Right hindlimb (tissue), 1 donor: ENCODE measurements at regions not wholly inside any gene's neighbourhood (a gene's known extent, or its start where the extent isn't known, plus 50 kb on each side); places are given as distances from the start of the nearest gene placed in this dataset.

ENCODE experiments used
- DNase-seq: peaks from one replicate; pipeline ENCODE4 v3.0.0-alpha.2; 2018

DNA sequence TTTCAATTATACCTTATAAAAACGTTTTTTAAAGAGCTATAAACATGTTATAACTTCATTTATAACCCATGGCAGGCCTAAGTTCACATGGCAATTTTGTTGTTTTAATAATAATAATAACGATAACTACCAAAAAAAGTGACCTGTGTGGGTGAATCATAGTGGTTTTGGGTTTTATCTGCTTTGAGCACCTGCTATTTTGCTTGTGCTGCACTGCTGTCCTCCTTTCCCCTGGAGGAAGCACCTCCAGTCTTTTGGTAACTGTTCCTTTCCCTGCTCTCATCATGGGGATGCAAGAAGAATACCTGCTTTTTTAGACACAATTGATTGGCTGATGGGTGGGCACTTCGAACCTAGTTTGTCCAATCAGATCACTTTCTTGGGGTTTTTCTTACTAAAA, 388.0 kb upstream of the TBL1XR1 start:
- DNase-seq: no peak

DNA sequence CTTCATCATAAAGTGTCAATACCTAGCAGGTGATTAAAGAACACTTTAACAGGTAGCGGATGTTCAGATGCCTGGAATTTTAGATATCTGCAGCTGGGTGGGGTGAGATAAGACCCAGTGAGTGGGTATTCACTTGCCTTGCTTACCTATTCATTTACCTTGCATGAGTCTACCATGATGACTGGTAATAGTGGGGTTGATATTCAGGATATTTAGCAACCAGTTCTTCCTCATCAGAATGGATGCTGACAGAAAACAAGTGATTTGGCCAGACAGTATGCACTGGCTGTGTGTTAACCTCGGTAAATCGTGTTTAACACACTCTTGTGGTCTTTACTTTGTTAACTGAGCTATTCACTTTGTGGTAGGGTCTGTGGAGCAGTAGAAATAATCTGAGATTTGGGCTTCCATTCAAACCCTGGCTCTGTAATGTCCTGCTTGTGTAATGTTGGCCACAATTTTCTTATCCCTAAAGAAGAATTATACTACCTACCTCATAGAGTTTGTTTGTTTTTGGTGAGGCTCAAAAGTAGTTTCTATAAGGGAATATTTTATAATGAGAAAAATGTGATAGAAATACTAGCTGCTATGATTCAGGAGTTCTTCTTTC, 391.9 kb upstream of the TBL1XR1 start:
- DNase-seq: no peak

DNA sequence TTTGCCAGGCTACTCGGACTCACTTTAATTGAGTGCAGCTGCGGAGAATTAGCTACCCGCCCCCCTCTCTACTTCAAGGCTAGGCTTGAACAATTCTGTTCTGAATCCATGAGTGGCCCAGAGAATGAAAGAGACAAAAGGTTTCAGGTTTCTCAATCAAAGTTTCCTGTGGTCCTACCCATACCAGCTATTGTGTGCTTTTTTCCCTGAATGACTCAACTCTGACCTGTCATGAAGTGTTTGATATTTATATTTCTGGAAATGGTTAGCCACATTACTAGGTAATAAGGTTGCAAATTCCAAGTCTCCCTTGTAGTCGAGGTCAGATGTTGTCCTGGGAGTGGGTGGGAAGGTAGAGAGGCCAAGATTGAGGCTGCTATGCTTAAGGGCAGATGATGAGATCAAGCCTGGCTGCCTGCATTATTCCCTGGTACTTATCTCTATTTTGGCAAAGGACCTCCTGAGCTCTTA, 392.7 kb upstream of the TBL1XR1 start:
- peak; percentile 59 for DNase-seq

DNA sequence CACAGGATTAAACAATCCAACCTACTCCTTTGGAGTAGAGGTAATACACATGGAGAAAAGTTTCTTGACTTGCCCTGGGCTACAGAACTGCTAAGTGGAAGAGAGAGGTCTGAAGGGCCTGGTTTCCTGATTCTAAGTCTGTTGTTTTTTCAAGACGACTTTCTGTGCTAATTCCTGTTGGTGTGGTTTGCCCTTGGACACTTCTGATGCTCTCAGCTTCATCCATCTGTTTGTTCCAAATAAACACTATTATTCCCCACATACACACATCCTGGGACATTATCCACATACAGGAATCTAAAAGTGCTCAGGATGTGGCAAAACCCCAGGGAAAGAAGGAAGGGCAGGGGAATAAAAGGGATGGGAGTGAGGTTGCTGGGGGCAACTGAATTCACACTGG, 393.5 kb upstream of the TBL1XR1 start:
- DNase-seq: no peak

DNA sequence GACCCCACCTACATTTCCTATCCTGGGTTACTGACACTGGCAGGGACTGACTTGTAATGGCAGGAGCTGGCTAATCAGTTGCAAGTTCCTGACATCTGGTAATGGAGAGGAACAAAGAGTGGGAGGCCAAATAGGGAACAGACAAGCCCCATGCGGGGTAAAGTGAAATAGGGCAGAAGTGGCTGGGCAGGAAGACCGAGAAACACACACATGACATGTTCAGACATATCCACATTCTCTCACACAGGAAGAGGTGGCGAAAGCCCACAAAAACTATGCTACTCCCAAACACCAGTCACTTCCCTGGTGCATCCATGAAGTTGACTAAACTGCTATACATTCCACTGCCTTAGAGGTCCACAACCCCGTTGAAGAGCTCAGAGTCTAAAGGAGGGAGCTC, 394.1 kb upstream of the TBL1XR1 start:
- DNase-seq: no peak

DNA sequence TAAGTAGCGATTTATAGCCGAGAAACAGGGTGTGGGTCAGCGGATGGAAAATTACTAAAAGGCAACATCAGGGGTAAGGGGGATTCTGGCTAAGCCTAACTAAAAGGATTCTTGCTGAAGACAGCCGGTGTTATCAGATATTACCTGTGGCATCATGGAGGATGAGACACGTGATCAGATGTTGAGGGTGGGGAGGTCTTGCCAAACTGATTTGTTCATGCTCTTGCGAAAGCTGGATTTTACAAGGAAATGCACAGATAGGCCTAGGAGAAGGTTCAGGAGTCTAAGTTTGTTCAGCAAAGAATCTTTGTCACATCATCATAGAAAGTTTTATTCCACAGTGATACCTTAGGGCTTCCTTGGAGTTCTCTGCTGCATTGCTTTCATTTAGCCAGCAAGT, 396.8 kb upstream of the TBL1XR1 start:
- no peak for DNase-seq

DNA sequence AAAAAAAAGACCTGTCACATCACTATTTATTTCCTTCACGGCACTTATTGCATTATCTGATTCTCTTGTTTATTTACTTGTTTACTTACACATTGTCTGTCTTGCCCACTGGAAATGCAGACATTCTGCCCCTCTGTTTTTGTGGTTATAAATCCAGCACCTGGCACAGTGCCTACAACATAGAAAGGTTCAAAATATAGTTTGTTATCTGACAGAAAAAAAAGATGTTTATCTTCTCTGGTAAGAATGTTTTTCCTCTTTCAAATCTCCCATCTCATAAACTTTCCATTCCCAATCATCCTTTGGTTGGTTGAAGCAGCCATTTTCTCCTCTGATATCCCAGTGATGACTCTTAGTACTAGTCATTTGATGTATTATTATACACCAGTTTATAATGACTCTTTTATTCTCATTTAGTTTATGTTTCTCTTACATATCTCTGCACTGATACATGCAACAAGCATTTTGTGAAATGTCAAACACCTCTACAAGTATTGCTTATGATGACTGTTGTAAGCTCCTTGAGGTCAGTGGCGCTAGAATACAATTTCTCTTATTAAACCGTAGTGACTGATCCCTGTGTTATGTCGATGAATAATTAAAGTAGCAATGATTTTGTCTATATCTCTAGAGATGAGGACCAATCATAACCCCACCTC, 398.4 kb upstream of the TBL1XR1 start:
- DNase-seq: no peak

DNA sequence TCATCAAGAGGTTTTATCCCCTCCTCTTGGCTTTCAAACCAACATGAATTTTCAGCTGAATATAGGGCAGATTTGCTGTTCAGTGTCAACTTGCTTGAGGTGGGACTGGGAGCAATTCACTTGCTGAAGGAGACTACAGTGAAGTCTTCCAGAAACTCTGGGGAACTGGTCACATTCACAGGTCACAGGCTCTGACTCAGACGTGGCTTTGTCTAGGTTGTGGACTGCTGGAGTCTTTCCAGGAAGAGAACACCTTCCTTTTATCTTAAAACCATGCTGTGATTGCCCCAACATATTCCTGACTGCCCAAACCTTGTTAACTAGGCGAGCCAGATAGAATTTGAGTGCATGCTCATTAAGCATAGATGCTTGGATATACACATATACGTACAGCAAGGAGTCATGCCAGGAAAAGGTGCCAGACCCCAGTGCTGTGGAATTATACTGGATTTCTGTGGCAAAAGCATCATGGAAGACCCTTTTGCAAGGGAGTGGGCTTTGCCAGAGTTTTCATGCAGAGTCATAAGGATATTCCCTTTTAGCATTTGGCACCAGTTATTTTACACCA, 399.1 kb upstream of the TBL1XR1 start:
- DNase-seq: peak; percentile 67

DNA sequence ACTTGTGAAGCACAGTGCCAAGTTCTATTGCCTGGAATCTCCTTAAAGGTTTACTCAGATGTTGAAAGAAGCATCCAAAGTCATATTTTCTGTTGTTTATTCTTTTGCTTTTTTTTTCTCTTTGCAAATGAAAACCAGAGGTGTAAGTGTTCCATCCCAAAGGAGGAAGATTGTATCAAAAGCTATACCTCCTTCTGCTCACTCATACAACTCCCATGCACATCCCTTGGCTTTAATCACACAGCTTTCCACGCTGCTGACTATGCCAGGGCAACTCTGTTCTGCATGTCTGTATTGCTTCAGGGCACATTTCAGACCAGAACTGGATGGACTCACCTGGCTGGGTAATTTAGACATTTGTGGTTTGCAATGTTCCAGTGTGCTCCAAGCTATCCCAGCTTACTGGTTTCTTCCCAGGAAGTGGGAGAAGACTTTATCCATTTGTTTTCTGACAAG, 399.6 kb upstream of the TBL1XR1 start:
- DNase-seq: peak; percentile 76

DNA sequence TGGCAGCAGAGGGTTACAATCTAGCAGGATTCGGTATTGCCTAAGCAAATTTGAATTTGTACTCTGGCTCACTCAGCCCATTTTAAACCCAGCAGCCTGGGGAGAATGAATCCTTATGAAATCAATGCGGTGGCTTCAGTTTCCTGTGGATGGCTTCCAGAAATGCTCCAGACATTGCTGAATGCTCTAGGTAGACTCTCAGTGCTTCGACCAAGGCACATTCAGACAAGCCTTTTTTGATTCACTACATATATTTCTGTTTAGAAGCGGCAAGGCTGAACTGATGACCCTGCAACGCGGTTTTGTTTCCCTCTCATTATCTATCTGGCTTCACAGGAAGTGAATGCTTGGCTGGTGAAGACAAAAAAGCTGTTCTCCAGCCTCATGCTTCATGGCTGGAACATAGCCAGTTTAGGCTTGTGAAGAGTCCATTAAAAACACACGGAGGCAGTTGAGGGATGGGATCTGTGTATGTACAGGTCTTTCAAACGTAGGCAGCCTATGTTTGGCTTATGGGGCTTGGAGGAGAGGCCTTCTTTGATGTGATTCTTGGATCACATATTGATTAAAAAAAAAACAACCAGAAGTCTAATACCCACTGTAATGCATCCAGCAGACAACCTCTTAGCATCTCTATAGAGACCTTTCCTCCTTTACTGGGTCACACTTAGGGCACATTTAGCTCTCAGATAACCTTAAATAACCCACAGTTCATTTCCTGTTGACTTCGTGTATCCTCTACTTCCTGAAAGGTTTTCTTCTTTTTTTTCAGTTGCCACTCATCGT, 400.2 kb upstream of the TBL1XR1 start:
- peak; percentile 88 for DNase-seq

DNA sequence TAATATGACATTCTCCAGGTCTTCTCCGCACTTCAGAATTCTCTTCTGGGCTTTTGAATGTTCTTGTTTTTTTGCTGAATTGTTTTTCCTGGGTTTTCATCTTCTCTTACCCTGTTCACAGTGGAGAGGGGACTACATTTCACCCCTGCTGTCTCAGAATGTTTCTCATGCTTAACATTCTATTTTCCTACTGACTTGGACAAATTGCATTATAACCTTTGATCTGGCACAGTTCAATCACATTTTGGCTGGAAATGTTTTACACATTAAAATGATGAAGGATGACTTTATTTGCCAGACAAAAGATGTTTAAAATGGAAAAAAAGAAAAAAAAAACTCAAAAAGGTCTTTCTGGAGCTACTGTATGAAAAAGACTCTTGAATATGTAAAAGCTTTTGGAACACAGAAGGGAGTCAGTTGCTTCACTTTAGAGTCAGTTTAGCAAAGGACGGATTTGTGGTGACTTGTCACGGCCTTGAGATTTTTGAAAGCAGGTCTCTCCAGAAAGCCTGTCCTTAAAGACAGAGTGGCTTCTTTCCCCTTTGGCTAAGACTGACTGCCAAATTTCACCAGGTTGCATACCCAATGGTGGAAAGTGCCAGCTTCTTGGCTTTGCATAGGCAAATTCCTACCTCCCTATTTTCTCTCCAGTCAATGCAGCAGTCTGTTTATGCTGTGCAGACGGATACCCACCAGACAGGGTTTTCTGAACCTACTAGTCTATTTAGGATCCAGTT, 401.0 kb upstream of the TBL1XR1 start:
- no peak for DNase-seq

DNA sequence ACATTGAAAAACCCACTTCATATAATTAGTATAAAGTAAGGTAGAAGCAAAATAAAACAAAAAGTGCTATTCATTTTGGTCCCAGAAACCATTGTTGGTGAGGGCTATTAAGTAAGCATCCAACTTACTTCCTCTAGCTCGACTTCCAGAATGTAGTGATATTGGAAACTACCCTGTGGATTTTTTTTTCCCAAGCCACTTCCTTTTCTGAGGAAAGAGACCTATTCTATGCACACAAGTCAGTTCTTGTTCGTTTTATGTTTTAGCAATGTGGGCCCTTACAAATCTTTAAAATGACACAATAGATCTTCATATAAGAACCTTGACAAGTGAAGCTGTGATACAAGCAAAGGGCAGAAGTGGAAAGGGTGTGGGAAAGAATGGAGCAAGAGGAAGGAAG, 402.0 kb upstream of the TBL1XR1 start:
- DNase-seq: no peak

DNA sequence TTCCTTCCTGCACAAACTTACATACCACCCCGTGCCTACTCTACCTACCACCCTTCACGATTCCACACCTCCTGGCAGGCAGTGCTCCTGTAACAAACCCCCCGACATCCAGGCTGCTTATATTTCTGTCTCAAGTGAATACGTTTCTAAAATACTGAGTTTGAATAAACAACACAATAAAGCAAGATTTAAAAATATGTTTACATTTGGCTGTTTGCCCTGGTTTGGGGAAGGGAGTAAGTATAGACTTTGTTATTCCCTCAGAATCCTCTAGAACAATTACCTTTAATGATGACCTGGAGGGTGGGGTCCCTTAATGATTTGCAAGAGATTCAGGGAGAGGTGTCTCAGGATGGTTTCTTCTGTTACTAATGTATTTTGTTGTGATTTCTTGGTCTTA, 402.6 kb upstream of the TBL1XR1 start:
- DNase-seq: no peak

DNA sequence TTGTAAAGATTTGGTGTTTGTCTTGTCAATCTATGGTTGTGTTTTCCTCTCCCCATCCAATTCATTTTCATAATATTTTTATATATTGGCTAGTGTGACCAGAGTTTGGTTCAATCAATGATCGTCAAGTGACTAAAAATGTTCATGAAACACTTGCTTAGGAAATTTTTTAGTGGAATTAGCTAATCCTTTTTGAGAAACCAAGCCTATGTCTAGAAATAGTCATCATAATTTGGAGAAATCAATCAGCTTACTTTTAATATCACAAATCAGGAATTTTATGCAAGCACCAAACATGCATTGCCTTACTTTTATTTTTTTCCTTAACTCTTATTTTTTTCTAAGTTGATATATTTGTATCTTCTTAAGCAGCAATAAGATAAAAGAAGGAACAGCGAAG, 403.1 kb upstream of the TBL1XR1 start:
- no peak for DNase-seq

DNA sequence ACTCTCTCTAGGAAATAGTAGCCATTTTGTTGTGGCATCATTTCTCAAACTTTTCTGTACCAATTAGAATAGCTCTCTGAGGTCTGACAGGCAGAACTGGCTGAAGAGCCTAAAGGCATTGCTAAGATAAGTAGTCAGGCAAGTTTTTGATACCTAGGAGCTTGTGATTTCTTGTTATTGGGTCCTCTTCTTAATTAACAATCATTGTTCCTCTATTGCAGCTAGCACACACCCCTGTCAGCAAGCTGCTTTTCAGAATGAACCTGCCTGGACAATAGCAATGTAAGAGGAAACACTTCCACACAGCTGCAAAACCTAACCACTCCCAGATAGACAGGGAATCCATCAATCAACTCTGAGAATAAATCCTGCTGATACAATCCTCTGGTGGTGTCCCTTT, 403.9 kb upstream of the TBL1XR1 start:
- no peak for DNase-seq

DNA sequence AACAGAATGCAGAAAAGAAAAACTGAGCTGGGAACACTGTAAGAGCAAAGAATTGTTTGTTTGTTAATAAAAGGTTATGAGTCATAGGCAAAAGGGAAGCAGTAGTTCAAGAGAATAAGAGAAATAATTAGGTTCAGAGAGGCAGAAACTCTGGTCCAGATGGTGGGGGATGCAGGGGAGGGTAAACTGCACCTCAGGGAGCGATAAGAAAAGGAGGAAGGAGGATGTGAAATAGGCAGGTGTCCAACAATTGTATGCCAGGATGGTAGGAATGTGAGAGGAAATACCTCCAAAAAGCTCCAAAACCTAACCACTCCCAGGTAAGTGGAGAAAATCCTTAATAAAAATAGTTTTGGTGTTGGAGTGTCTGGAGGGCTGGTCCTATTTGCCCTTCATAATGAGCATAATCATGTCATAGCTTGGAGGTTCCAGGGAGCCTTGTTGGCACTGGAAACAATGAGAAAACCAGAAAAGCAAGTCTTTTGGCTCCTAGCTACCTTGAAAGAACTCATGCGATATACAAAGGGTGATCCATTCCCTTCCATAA, 405.4 kb upstream of the TBL1XR1 start:
- no peak for DNase-seq

DNA sequence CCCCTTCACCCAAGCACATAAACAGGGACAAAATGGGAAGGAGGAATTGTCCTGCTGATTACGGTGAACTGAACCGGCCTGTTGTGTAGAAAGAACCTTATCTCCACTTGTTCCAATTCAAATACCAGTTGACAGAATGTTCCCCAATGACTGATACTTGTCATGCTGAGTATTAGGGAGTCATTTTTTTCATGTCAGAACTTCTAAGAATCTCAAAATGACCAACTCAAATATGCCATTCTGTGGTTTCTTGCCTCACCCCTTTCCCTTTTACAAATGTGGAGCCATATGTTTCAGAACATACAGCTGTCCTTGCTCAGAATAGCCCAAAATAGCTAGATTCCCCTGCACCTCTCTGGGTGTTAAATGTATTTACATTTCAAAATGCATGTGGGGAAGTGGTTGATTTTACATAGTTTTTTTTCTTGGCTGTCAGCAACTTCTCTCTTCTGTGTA, 405.9 kb upstream of the TBL1XR1 start:
- no peak for DNase-seq

DNA sequence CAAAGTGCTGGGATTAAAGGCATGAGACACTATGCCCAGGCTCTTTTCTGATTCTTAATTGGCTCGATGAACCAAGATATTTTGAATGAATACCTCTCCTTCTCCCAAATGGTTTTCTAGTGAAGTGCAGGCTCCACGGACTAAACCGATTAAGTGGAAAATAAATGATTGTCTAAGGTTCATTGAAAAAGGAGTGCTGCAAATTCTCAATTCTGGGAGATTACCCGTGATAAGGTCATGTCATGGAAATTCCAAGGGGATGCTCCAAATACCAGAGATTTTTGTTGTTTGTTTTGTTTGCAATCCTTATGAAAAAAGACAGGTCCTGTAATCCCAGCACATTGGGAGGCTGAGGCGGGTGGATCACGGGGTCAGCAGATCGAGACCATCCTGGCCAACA, 406.9 kb upstream of the TBL1XR1 start:
- DNase-seq: no peak

DNA sequence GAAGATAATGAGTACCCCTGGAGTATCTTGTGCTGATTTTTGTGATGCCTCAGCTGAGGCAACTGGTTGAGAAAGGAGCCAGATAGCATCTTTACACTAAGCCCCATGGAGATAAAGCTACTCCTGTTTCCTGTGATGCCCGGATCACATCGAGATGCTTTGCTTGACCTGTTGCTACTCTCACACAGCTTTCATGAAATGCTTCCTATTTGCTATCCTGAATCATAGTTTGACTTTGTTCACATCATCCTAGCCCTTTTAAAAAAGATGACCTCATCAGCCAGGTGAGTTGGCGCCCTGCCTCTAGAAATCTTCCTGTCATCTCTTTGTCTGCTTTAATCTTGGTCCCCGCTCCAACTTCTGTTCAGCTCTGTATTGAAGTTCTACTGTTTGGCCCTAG, 409.6 kb upstream of the TBL1XR1 start:
- DNase-seq: no peak

DNA sequence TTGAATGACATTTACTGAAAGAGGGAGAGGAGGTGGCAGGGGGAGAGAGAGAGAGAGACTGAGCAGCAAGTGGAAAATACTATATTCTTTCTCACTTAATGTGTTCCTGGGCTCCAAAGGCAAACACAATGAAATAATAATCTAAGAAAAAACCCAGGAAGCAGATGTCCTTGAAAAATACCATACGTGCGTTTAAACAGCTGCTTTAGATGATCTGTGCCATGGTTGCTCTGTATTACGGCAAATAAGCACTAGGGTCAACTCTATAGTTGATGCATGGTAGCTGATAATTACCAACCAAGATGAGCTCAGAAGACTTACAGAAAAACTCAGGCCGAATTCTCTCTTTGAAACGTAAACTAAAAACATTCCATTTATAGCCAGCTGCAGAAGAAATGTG, 410.3 kb upstream of the TBL1XR1 start:
- DNase-seq: no peak

DNA sequence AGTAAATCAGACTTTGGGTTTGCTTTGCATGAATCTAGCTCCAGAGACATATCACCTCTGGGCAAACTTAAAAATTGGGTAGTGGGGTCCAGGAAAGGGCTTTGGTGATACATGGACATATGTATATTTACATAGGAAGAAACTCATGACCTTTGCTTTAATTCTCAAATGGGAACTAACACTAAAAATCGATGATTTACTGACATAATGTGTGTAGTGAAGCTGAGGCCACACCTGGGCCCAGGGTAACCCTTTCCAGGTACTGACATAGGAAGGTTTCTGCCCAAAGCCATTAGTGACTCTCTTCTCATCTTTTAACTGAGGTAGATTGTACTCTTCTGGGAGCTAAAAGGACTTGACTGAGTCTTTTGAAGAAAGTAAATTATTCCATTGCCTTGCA, 411.2 kb upstream of the TBL1XR1 start:
- no peak for DNase-seq

DNA sequence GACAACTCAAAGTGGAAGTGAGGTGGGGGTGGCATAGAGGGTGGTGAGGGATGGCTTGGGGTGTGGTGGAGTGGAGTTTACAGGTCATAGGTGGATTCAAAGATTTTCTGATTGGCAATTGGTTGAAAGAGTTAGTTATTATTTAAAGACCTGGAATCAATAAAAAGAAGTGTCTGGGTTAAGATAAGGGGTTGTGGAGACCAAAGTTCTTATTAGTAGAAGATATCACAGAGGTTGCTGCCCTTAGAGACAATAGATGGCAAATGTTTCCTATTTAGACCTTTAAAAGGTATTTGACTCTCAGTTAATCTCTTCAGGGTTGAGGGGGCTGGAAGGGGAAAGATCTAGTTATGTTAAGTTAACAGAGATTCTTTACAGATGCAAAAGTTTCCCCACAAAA, 412.3 kb upstream of the TBL1XR1 start:
- no peak for DNase-seq

DNA sequence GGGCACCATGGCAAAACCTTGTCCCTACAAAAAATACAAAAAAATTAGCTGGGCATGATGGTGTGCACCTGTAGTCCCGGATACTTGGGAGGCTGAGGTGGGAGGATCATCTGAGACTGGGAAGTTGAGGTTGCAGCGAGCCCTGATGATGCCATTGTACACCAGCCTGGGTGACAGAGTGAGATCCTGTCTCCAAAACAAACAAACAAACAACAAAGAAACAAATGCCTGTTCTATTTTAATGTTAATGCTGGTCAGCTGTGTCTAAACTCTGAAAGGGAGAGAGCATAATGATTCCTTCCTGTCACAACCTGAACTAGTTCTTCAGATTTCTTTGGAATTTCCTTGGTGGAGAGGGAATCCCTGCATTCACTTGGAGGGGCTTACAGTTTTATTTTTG, 413.0 kb upstream of the TBL1XR1 start:
- DNase-seq: no peak
